WI38 (cell line): ENCODE measurements at regions not wholly inside any gene's neighbourhood (a gene's known extent, or its start where the extent isn't known, plus 50 kb on each side); places are given as distances from the start of the nearest gene placed in this dataset.

Experiments used
- H3K4me3 ChIP-seq: 2 replicates; pipeline ENCODE4 v1.5.1; 2011; ENCODE audit warnings: low read depth, mild to moderate bottlenecking, control low read depth, low read length
- CTCF ChIP-seq: IDR thresholded peaks from 2 replicates; pipeline ENCODE4 v1.5.1; 2012; ENCODE audit warnings: low read depth, mild to moderate bottlenecking, control low read depth, low read length

GRCh38 chr12:41784957-41785356 lies 359.7 kb downstream of the GXYLT1 start:
- no peak for TF ChIP-seq CTCF
- no peak overlapping the region for H3K4me3 ChIP-seq

GRCh38 chr12:41778934-41779333 lies 365.7 kb downstream of the GXYLT1 start:
- no peak overlapping the region for H3K4me3 ChIP-seq
- TF ChIP-seq CTCF = no peak

- TF ChIP-seq CTCF = no peak
Measured at GRCh38 chr12:41777064-41777790, 367.4 kb downstream of the GXYLT1 start.

GRCh38 chr12:41772478-41772877 lies 372.2 kb downstream of the GXYLT1 start:
- no peak overlapping the region for H3K4me3 ChIP-seq
- TF ChIP-seq CTCF = no peak

More at GRCh38 chr12:41777064-41777790, 367.4 kb downstream of the GXYLT1 start:
- no peak overlapping the region for H3K4me3 ChIP-seq

GRCh38 chr12:41769810-41770209 lies 374.9 kb downstream of the GXYLT1 start:
- H3K4me3 ChIP-seq = no peak overlapping the region
- no peak for TF ChIP-seq CTCF

GRCh38 chr12:41768456-41768855 lies 376.2 kb downstream of the GXYLT1 start:
- H3K4me3 ChIP-seq = no peak overlapping the region
- no peak for TF ChIP-seq CTCF

- TF ChIP-seq CTCF = no peak
- H3K4me3 ChIP-seq = no peak overlapping the region
Measured at GRCh38 chr12:41762691-41763090, 382.0 kb downstream of the GXYLT1 start.
